Osteoblast (primary cell): ENCODE measurements at regions not wholly inside any gene's neighbourhood (a gene's known extent, or its start where the extent isn't known, plus 50 kb on each side); places are given as distances from the start of the nearest gene placed in this dataset.

Experiments used
- DNase-seq: peaks from one replicate; pipeline ENCODE4 v3.0.0; 2011; ENCODE audit warnings: low spot score, mixed read lengths; ENCODE audit not compliant: insufficient read length; ENCODE audit errors: missing footprints
- H2AFZ ChIP-seq: 2 replicates; pipeline ENCODE4 v1.6.0; 2011; ENCODE audit warnings: mild to moderate bottlenecking, low read length
- H3K27ac ChIP-seq: 2 replicates; pipeline ENCODE4 v1.5.1; 2011; ENCODE audit warnings: mild to moderate bottlenecking, low read depth, low read length, moderate library complexity
- H3K27me3 ChIP-seq: 2 replicates; pipeline ENCODE4 v1.6.0; 2012; ENCODE audit warnings: mild to moderate bottlenecking, control low read depth, inconsistent platforms, low read length, moderate library complexity; ENCODE audit not compliant: insufficient read depth
- H3K36me3 ChIP-seq: 2 replicates; pipeline ENCODE4 v1.5.1; 2011; ENCODE audit warnings: mild to moderate bottlenecking, low read length, control low read depth, moderate library complexity; ENCODE audit not compliant: insufficient read depth
- H3K4me1 ChIP-seq: 2 replicates; pipeline ENCODE4 v1.5.1; 2011; ENCODE audit warnings: mild to moderate bottlenecking, low read length, control low read depth, moderate library complexity; ENCODE audit not compliant: insufficient read depth
- H3K4me2 ChIP-seq: 2 replicates; pipeline ENCODE4 v1.6.0; 2011; ENCODE audit warnings: mild to moderate bottlenecking, low read length; ENCODE audit not compliant: insufficient read depth
- H3K4me3 ChIP-seq: fragments of 200-600 bp; sonication (generic); 3 replicates; pipeline ENCODE4 v1.5.1; 2012; ENCODE audit warnings: mild to moderate bottlenecking, low read length, inconsistent platforms; ENCODE audit not compliant: insufficient read depth
- H3K79me2 ChIP-seq: 2 replicates; pipeline ENCODE4 v1.6.0; 2012; ENCODE audit warnings: mild to moderate bottlenecking, low read length, control low read depth, inconsistent platforms; ENCODE audit not compliant: insufficient read depth
- H3K9me3 ChIP-seq: 2 replicates; pipeline ENCODE4 v1.5.1; 2011; ENCODE audit warnings: low read depth, low read length, control low read depth
- H4K20me1 ChIP-seq: 2 replicates; pipeline ENCODE4 v1.6.0; 2012; ENCODE audit warnings: mild to moderate bottlenecking, low read length, control low read depth; ENCODE audit not compliant: insufficient read depth
- TF ChIP-seq, protein P1 (sequence below): IDR thresholded peaks from 2 replicates; pipeline ENCODE4 v1.5.1; 2011; ENCODE audit warnings: mild to moderate bottlenecking, low read depth, low read length, moderate library complexity; ENCODE audit errors: extremely low read depth

- Histone ChIP-seq H3K36me3 (no peaks in the 10 kb centered on the region), H3K4me2 (peak overlapping the region; percentile 69), H3K9me3 (no peaks in the 10 kb centered on the region), H3K27ac (peak overlapping the region; percentile 73), H3K79me2 (no peaks in the 10 kb centered on the region), H3K27me3 (no peaks in the 10 kb centered on the region), H3K4me1 (peaks cover 41% of the 10 kb centered on the region), H3K4me3 (peak overlapping the region; percentile 22), H4K20me1 (no peaks in the 10 kb centered on the region), H2AFZ (peak overlapping the region; percentile 13)
- TF ChIP-seq, protein P1, sequence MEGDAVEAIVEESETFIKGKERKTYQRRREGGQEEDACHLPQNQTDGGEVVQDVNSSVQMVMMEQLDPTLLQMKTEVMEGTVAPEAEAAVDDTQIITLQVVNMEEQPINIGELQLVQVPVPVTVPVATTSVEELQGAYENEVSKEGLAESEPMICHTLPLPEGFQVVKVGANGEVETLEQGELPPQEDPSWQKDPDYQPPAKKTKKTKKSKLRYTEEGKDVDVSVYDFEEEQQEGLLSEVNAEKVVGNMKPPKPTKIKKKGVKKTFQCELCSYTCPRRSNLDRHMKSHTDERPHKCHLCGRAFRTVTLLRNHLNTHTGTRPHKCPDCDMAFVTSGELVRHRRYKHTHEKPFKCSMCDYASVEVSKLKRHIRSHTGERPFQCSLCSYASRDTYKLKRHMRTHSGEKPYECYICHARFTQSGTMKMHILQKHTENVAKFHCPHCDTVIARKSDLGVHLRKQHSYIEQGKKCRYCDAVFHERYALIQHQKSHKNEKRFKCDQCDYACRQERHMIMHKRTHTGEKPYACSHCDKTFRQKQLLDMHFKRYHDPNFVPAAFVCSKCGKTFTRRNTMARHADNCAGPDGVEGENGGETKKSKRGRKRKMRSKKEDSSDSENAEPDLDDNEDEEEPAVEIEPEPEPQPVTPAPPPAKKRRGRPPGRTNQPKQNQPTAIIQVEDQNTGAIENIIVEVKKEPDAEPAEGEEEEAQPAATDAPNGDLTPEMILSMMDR, result no peak
- peak; percentile 86 for DNase-seq
Observed at GRCh38 chr6:108737594-108738546, 110.4 kb upstream of the ARMC2 start.

DNA sequence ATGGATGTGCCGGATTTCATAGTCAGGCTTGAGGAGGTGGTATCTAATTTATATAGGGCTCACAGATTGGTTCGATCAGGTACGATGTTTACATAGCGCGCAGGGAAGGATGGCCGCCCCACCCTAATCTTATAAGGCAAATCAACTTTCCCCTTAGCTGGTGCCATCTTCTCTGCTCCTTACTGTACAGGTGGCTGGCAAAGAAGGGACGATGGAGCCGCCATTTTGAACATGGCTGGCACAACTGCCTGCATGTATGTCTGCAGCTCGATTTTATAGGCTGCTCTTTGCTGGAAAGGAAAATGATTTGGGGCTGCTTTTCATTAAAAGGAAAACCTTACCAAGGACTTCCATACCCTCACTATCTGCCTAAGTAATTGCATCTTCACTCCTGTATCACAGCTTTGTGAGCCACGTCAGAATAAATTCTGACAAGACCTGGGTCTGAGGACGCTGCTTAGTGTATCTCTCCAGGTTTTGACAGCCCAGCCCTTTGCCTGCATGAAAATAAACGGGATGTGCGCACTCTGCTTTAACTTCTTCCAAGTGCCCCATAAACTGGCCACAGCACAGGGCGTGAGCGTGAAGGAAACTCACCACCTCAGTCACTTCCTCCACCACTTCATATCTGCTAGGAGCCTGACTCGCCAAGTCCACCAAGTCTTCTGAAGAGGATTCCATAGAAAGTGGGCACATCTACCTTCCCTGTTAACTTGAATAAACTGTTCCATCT lies 109.4 kb upstream of the ARMC2 start:
- Histone ChIP-seq H3K79me2 (no peaks in the 10 kb centered on the region), H3K27ac (peak overlapping the region; percentile 73), H2AFZ (no peak overlapping the region), H4K20me1 (no peaks in the 10 kb centered on the region), H3K4me1 (peaks cover 41% of the 10 kb centered on the region), H3K4me2 (peak overlapping the region; percentile 69), H3K9me3 (no peaks in the 10 kb centered on the region), H3K4me3 (no peak overlapping the region), H3K27me3 (no peaks in the 10 kb centered on the region), H3K36me3 (no peaks in the 10 kb centered on the region)
- TF ChIP-seq, protein P1, result no peak
- DNase-seq, result no peak

- Histone ChIP-seq H4K20me1 (no peaks in the 10 kb centered on the region), H3K27ac (no peak overlapping the region), H3K27me3 (no peaks in the 10 kb centered on the region), H3K4me2 (no peak overlapping the region), H3K79me2 (no peaks in the 10 kb centered on the region), H3K4me1 (peaks cover 41% of the 10 kb centered on the region), H3K4me3 (no peak overlapping the region), H3K9me3 (no peaks in the 10 kb centered on the region), H3K36me3 (no peaks in the 10 kb centered on the region), H2AFZ (no peak overlapping the region)
- DNase-seq, result no peak
- TF ChIP-seq, protein P1, result no peak
Observed at GRCh38 chr6:108739496-108740330, 108.5 kb upstream of the ARMC2 start.
